ENCODE measurements at regions not wholly inside any gene's neighbourhood (a gene's known extent, or its start where the extent isn't known, plus 50 kb on each side); places are given as distances from the start of the nearest gene placed in this dataset.

- H3K9me3 Mint-ChIP-seq, result no peaks in the 10 kb centered on the region
- H3K4me3 Mint-ChIP-seq, result no peak overlapping the region
- no peaks in the 10 kb centered on the region for H3K27me3 Mint-ChIP-seq (ENCODE audit: low read depth)
- no peaks in the 10 kb centered on the region for H3K36me3 Mint-ChIP-seq (ENCODE audit: insufficient read depth)
- no peak for DNase-seq
- H3K4me1 Mint-ChIP-seq (ENCODE audit: low read depth), result no peaks in the 10 kb centered on the region
- ATAC-seq, result no peak
These were observed 194.7 kb downstream of the SQOR start for GRCh38 chr15:45829336-45830153.

DNA sequence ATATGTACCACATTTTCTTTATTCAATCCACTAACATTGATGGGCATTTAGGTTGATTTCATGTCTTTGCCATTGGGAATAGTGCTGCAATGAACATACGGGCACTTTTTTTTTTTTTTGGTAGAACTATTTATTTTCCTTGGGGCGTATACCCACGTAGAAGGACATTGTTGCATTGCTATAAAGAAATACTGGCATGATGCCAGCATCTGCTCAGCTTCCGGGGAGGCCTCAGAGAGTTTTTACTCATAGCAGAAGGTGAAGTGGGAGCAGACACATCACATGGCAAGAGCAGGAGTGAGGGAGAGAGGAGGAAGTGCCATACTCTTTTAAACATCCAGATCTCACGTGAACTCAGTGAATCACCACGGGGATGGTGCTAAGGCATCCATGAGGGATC is 197.0 kb downstream of the SQOR start:
- H3K27me3 Mint-ChIP-seq (ENCODE audit: low read depth), result no peaks in the 10 kb centered on the region
- H3K36me3 Mint-ChIP-seq (ENCODE audit: insufficient read depth), result no peaks in the 10 kb centered on the region
- no peak overlapping the region for H3K4me3 Mint-ChIP-seq
- H3K9me3 Mint-ChIP-seq, result no peaks in the 10 kb centered on the region
- no peaks in the 10 kb centered on the region for H3K4me1 Mint-ChIP-seq (ENCODE audit: low read depth)
- ATAC-seq (no peak), DNase-seq (no peak)

DNA sequence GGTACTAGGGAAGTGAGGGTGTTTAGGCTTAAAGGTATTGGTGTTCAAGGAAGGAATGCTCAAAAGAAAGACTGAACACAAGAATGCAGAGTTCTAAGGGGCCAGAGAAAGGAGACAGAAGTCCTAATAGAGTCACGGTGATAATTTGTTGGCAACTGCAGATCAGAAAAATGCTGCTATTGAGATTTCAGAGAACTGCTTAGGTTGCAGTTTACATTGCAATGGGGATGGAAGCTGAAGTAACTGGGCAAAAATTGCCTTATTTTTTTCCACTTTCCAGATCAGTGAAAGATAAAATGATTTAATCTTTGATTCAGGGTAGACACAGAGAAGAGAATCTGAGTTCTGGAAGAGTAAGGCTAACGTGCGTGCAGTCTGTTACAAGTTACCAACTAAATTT is 199.8 kb downstream of the SQOR start:
- DNase-seq, result no peak
- H3K27me3 Mint-ChIP-seq (ENCODE audit: low read depth), result no peaks in the 10 kb centered on the region
- ATAC-seq, result no peak
- H3K36me3 Mint-ChIP-seq (ENCODE audit: insufficient read depth), result no peaks in the 10 kb centered on the region
- no peaks in the 10 kb centered on the region for H3K9me3 Mint-ChIP-seq
- H3K4me1 Mint-ChIP-seq (ENCODE audit: low read depth), result no peaks in the 10 kb centered on the region
- H3K4me3 Mint-ChIP-seq, result no peak overlapping the region

DNA sequence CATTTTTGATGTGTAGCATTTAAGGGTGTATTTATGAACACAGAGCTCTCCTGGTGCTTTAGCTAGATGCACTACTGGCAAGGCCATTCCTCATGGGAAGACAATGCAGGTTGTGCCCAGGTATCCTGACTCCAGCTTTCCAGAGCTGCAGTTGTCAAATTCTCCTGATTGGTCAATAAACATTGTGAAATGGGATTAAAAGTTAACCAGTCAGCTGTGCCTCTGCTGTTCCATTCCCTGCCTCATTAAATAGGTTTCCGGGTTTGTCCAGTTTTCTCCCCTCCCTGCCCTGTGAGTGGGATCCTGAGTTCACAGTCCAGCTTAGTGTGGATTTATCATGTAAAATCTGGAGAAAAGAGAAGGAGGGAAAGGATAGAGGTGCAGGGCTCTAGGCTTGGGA is 207.3 kb downstream of the SQOR start:
- DNase-seq, result no peak
- Mint-ChIP-seq H3K4me1 (ENCODE audit: low read depth) (no peaks in the 10 kb centered on the region), H3K9me3 (no peaks in the 10 kb centered on the region), H3K4me3 (no peak overlapping the region), H3K36me3 (ENCODE audit: insufficient read depth) (no peaks in the 10 kb centered on the region), H3K27me3 (ENCODE audit: low read depth) (peaks cover 12% of the 10 kb centered on the region)
- ATAC-seq, result no peak

- H3K4me1 Mint-ChIP-seq (ENCODE audit: low read depth), result no peaks in the 10 kb centered on the region
- no peak for DNase-seq
- H3K27me3 Mint-ChIP-seq (ENCODE audit: low read depth), result no peaks in the 10 kb centered on the region
- no peaks in the 10 kb centered on the region for H3K9me3 Mint-ChIP-seq
- H3K4me3 Mint-ChIP-seq, result no peak overlapping the region
- ATAC-seq, result no peak
- H3K36me3 Mint-ChIP-seq (ENCODE audit: insufficient read depth), result no peaks in the 10 kb centered on the region
These were observed 212.8 kb downstream of the SQOR start for GRCh38 chr15:45847645-45848044.

GRCh38 chr15:45849136-45849535 is 214.3 kb downstream of the SQOR start:
- no peak for DNase-seq
- no peak for ATAC-seq
- Mint-ChIP-seq H3K4me1 (ENCODE audit: low read depth) (no peaks in the 10 kb centered on the region), H3K4me3 (no peak overlapping the region), H3K36me3 (ENCODE audit: insufficient read depth) (no peaks in the 10 kb centered on the region), H3K9me3 (no peaks in the 10 kb centered on the region), H3K27me3 (ENCODE audit: low read depth) (peaks cover under 1% of the 10 kb centered on the region)

DNA sequence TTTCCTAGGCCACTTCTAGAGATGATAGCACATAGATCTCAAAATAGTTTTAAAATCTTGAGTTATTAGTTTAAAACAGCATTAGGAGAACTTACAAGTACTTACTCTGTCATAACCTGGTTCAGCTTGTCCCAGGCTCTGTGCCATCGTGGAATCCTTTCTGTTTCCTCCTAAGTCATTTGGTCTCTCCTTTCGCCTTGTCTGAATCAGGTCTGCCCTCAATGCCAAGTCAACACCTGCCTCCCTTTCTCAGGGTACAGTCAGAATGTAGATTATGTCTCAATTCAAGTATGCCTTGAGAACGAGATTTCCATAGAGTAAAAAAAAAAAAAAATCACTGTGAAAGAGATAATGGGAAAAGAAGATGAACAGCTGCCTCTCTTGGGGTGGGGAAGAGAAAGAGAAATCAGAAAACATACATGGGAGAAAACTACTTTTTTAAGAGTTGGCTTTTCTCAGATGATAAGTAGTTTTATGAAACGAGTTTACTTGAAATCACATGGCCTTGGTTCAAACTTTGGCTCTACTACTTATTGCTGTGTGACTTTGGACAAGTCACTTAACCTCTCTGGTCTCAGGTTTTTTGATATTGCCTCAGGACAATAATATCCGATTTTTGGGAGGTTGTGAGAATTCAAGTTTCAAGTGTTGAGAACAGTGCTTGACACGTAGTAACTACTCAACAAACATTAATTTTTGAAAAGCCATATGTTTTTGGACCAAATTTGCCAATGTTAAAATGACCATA is 219.8 kb downstream of the SQOR start:
- H3K27me3 Mint-ChIP-seq (ENCODE audit: low read depth), result peaks cover 5% of the 10 kb centered on the region
- no peaks in the 10 kb centered on the region for H3K4me1 Mint-ChIP-seq (ENCODE audit: low read depth)
- ATAC-seq (no peak), DNase-seq (no peak)
- no peak overlapping the region for H3K4me3 Mint-ChIP-seq
- H3K9me3 Mint-ChIP-seq, result no peaks in the 10 kb centered on the region
- H3K36me3 Mint-ChIP-seq (ENCODE audit: insufficient read depth), result no peaks in the 10 kb centered on the region

DNA sequence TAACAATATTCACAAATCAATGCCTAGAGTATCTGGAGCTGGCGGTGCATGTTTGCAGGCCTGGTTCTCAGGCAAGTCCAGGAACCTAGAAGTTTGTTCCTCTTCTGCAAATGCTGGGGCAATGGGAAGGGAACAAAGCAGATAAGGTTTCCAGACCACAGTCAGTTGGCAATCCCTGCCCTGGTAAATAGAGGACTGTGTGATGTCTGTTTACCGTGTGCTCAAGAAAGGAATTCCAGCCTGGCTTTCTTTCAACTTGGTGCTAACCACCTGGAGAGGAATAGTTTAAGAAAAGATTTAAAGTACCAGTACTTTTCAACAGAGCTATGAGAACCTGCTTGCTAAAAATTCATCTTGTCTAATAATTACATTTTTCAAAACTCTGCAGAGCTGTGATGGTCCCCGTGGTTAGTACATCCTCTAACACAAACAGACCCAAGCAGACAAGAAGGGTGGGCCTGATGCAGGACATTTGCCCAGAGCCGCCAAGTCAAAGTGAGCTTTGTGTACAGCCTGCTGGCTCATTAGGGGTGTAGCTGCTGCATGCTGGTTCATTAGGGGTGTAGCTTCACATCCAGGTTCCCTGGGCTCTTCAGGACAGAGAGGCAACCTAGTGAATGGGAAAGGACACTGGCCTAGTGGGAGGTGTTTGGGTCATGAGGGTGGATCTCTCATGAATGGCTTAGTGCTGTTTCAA is 220.5 kb downstream of the SQOR start:
- no peak for DNase-seq
- Mint-ChIP-seq H3K27me3 (ENCODE audit: low read depth) (peaks cover 5% of the 10 kb centered on the region), H3K9me3 (no peaks in the 10 kb centered on the region), H3K4me3 (no peak overlapping the region), H3K36me3 (ENCODE audit: insufficient read depth) (no peaks in the 10 kb centered on the region), H3K4me1 (ENCODE audit: low read depth) (no peaks in the 10 kb centered on the region)
- no peak for ATAC-seq

GRCh38 chr15:45855907-45856579 is 221.2 kb downstream of the SQOR start:
- Mint-ChIP-seq H3K4me1 (ENCODE audit: low read depth) (no peaks in the 10 kb centered on the region), H3K4me3 (no peak overlapping the region), H3K36me3 (ENCODE audit: insufficient read depth) (no peaks in the 10 kb centered on the region), H3K27me3 (ENCODE audit: low read depth) (peaks cover 5% of the 10 kb centered on the region), H3K9me3 (no peaks in the 10 kb centered on the region)
- no peak for DNase-seq
- ATAC-seq, result no peak

GRCh38 chr15:45857291-45857690 is 222.5 kb downstream of the SQOR start:
- Mint-ChIP-seq H3K4me3 (no peak overlapping the region), H3K27me3 (ENCODE audit: low read depth) (peaks cover 5% of the 10 kb centered on the region), H3K36me3 (ENCODE audit: insufficient read depth) (no peaks in the 10 kb centered on the region), H3K9me3 (no peaks in the 10 kb centered on the region), H3K4me1 (ENCODE audit: low read depth) (no peaks in the 10 kb centered on the region)
- ATAC-seq (no peak), DNase-seq (no peak)

DNA sequence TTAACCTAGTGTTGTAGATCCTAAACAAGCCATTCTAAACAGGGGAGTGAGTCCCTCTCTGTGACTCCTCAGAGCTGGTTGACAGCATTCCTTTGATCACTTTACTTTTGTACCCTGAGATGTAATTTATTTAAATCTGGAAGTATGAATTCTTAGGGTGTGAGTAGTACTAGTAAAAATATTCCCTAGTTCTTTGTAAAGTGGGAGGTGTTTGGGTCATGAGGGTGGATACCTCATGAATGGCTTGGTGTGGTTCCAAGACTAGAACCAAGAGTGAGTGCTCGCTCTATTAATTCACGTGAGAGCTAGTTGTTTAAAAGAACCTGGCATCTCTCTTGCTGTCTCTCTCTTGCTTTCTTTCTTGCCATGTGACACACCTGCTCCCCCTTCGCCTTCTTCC is 223.7 kb downstream of the SQOR start:
- Mint-ChIP-seq H3K4me1 (ENCODE audit: low read depth) (no peaks in the 10 kb centered on the region), H3K9me3 (no peaks in the 10 kb centered on the region), H3K36me3 (ENCODE audit: insufficient read depth) (no peaks in the 10 kb centered on the region), H3K27me3 (ENCODE audit: low read depth) (peaks cover 5% of the 10 kb centered on the region), H3K4me3 (no peak overlapping the region)
- ATAC-seq (no peak), DNase-seq (no peak)

GRCh38 chr15:45862034-45862433 is 227.2 kb downstream of the SQOR start:
- no peak for DNase-seq
- Mint-ChIP-seq H3K27me3 (ENCODE audit: low read depth) (no peaks in the 10 kb centered on the region), H3K4me1 (ENCODE audit: low read depth) (no peaks in the 10 kb centered on the region), H3K36me3 (ENCODE audit: insufficient read depth) (no peaks in the 10 kb centered on the region), H3K4me3 (no peak overlapping the region), H3K9me3 (no peaks in the 10 kb centered on the region)
- no peak for ATAC-seq

DNA sequence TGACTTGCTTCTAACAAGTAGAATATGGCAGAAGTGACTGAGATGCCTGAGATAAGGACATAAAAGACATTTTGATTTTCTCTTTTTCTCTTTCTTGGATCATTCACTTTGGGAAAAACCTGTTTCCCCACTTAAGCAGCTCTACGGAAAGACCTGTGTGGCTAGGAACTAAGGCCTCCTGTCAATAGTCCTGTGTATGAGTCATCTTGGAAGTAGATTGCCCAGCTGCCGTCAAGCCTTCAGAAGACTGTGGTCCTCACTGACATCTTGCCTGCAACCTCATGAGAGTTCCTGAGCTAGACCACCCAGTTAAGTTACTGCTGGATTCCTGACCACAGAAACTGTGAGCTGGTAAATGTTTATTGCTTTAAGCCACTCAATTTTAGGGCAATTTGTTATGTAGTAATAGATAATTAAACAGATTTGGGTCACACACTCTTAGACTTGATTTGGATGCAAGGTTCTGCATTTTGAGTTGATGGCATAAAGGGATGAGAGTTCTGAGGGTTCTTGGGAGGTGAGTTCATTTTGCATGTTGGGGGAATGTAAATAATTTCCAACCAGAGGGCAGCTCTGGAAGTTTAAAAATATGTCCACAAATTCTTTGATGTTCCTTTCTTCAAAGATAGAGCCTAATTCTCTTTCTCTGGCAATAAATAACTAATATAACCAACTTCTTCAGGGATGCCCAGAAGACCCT is 229.2 kb downstream of the SQOR start:
- H3K4me3 Mint-ChIP-seq, result no peak overlapping the region
- no peaks in the 10 kb centered on the region for H3K4me1 Mint-ChIP-seq (ENCODE audit: low read depth)
- no peaks in the 10 kb centered on the region for H3K9me3 Mint-ChIP-seq
- ATAC-seq, result no peak
- H3K36me3 Mint-ChIP-seq (ENCODE audit: insufficient read depth), result no peaks in the 10 kb centered on the region
- H3K27me3 Mint-ChIP-seq (ENCODE audit: low read depth), result no peaks in the 10 kb centered on the region
- no peak for DNase-seq

- Mint-ChIP-seq H3K4me3 (no peak overlapping the region), H3K36me3 (ENCODE audit: insufficient read depth) (no peaks in the 10 kb centered on the region), H3K27me3 (ENCODE audit: low read depth) (no peaks in the 10 kb centered on the region), H3K9me3 (no peaks in the 10 kb centered on the region), H3K4me1 (ENCODE audit: low read depth) (no peaks in the 10 kb centered on the region)
- DNase-seq (no peak), ATAC-seq (no peak)
These were observed 231.8 kb downstream of the SQOR start for GRCh38 chr15:45866616-45867015.

All from activated T-cell treated with anti-CD3 and anti-CD28 coated beads, Interleukin-2, amount 50 U/mL, for 4 hours (primary cell).